IMR-90 (cell line): ENCODE measurements at regions not wholly inside any gene's neighbourhood (a gene's known extent, or its start where the extent isn't known, plus 50 kb on each side); places are given as distances from the start of the nearest gene placed in this dataset.

Experiments used
- ATAC-seq: fragments of 200-7000 bp; cut with Tn5 transposase; 2 replicates; pipeline ENCODE4 v1.9.1; 2020; ENCODE audit warnings: low read depth, mild to moderate bottlenecking, moderate library complexity
- BruUV-seq: library from RNA; stranded (reverse); fragments of 400-500 nt; replicated peaks from 2 replicates; lab custom pipeline; 2021; lab: Mats Ljungman, UMichigan
- CTCF ChIA-PET: fragments of 300-600 bp; formaldehyde crosslinking; extraction: SDS; loops from one replicate; lab custom pipeline; 2021; ENCODE audit warnings: antibody characterized with exemption; lab: Yijun Ruan, JAX
- POLR2A ChIA-PET: fragments of 300-600 bp; sonication (Branson Sonifier 250); formaldehyde crosslinking; loops from one replicate; lab custom pipeline; 2022; ENCODE audit warnings: antibody characterized with exemption; ENCODE audit not compliant: unreplicated experiment; lab: Charles Lee
- DNase-seq: peaks from one replicate; pipeline ENCODE4 v3.0.0; 2013
- H2AFZ ChIP-seq: replicated peaks from 2 replicates; pipeline ENCODE3; 2013; ENCODE audit warnings: low read length, mild to moderate bottlenecking; ENCODE audit not compliant: poor library complexity
- H2AK5ac ChIP-seq: 2 replicates; pipeline ENCODE4 v1.6.1; 2013; ENCODE audit warnings: low read depth, low read length, inconsistent platforms
- H2AK9ac ChIP-seq: replicated peaks from 2 replicates; pipeline ENCODE3; 2013; ENCODE audit warnings: mild to moderate bottlenecking, low read depth, low read length, moderate library complexity; ENCODE audit not compliant: poor library complexity
- H2BK120ac ChIP-seq: 2 replicates; pipeline ENCODE4 v1.6.1; 2013; ENCODE audit warnings: low read depth, low read length, inconsistent platforms
- H2BK15ac ChIP-seq: 3 replicates; pipeline ENCODE4 v1.6.1; 2013; ENCODE audit warnings: low read depth, low read length, inconsistent platforms
- H2BK20ac ChIP-seq: 2 replicates; pipeline ENCODE4 v1.6.1; 2013; ENCODE audit warnings: low read depth, mild to moderate bottlenecking, inconsistent platforms, low read length, moderate library complexity
- H2BK5ac ChIP-seq: 2 replicates; pipeline ENCODE4 v1.6.1; 2013; ENCODE audit warnings: mild to moderate bottlenecking, low read depth, low read length, inconsistent platforms; ENCODE audit not compliant: poor library complexity, severe bottlenecking
- H3K14ac ChIP-seq: replicated peaks from 2 replicates; pipeline ENCODE4 v1.6.1; 2013; ENCODE audit warnings: low read depth, low read length, inconsistent platforms
- H3K18ac ChIP-seq: 2 replicates; pipeline ENCODE4 v1.6.1; 2013; ENCODE audit warnings: low read depth, low read length, control low read depth
- H3K23ac ChIP-seq: 2 replicates; pipeline ENCODE4 v1.6.1; 2013; ENCODE audit warnings: low read depth, low read length, inconsistent platforms
- H3K27ac ChIP-seq: 2 replicates; pipeline ENCODE4 v1.5.1; 2013; ENCODE audit warnings: mild to moderate bottlenecking, control low read depth, low read length; ENCODE audit not compliant: insufficient read depth
- H3K27me3 ChIP-seq: 2 replicates; pipeline ENCODE4 v1.6.1; 2013; ENCODE audit warnings: low read length; ENCODE audit not compliant: control insufficient read depth, insufficient read depth
- H3K36me3 ChIP-seq: 2 replicates; pipeline ENCODE4 v1.6.1; 2013; ENCODE audit warnings: low read length, mixed read lengths; ENCODE audit not compliant: control insufficient read depth, insufficient read depth
- H3K4ac ChIP-seq: 2 replicates; pipeline ENCODE4 v1.6.1; 2013; ENCODE audit warnings: low read depth, low read length, inconsistent platforms
- H3K4me1 ChIP-seq: 2 replicates; pipeline ENCODE4 v1.6.1; 2013; ENCODE audit warnings: low read length, mixed read lengths; ENCODE audit not compliant: control insufficient read depth, insufficient read depth
- H3K4me2 ChIP-seq: 2 replicates; pipeline ENCODE4 v1.6.1; 2013; ENCODE audit warnings: low read depth, mild to moderate bottlenecking, control low read depth, low read length, moderate library complexity
- H3K4me3 ChIP-seq: 2 replicates; pipeline ENCODE4 v1.5.1; 2013; ENCODE audit warnings: low read depth, mild to moderate bottlenecking, control low read depth, low read length, moderate library complexity; ENCODE audit not compliant: insufficient read depth
- H3K56ac ChIP-seq: 2 replicates; pipeline ENCODE4 v1.6.1; 2013; ENCODE audit warnings: low read length, inconsistent platforms; ENCODE audit not compliant: insufficient read depth; ENCODE audit errors: extremely low read depth
- H3K79me1 ChIP-seq, 2 experiments: 2 replicates each; pipeline ENCODE4 v1.6.1; 2013; ENCODE audit warnings: low read length in 2 of 2, inconsistent platforms in 1 of 2, low read depth in 1 of 2
- H3K9ac ChIP-seq: 2 replicates; pipeline ENCODE4 v1.6.1; 2013; ENCODE audit warnings: low read depth, low read length, control low read depth
- H3K9me1 ChIP-seq: 2 replicates; pipeline ENCODE4 v1.6.1; 2013; ENCODE audit warnings: low read length, inconsistent platforms; ENCODE audit not compliant: insufficient read depth
- H3K9me3 ChIP-seq: 2 replicates; pipeline ENCODE4 v1.6.1; 2013; ENCODE audit warnings: low read length; ENCODE audit not compliant: control insufficient read depth, insufficient read depth
- H4K20me1 ChIP-seq: 2 replicates; pipeline ENCODE4 v1.6.1; 2013; ENCODE audit warnings: low read length, inconsistent platforms; ENCODE audit not compliant: insufficient read depth
- H4K5ac ChIP-seq: 2 replicates; pipeline ENCODE4 v1.6.1; 2013; ENCODE audit warnings: mild to moderate bottlenecking, low read depth, low read length, control low read depth
- H4K8ac ChIP-seq, 2 experiments: 2 replicates each; pipeline ENCODE4 v1.6.1; 2013; ENCODE audit warnings: low read depth in 2 of 2, low read length in 2 of 2, control low read depth in 1 of 2, inconsistent platforms in 1 of 2
- H4K91ac ChIP-seq: 2 replicates; pipeline ENCODE4 v1.6.1; 2013; ENCODE audit warnings: low read depth, low read length, inconsistent platforms; ENCODE audit not compliant: insufficient read depth
- CEBPB ChIP-seq: IDR thresholded peaks from 2 replicates; pipeline ENCODE4 v1.6.1; 2012; ENCODE audit warnings: low read depth, low read length, improper control_type of control experiment
- CHD1 ChIP-seq: IDR thresholded peaks from 2 replicates; pipeline ENCODE4 v1.6.1; 2012; ENCODE audit warnings: low read depth, low read length, improper control_type of control experiment
- FOS ChIP-seq: fragments of 150-350 bp; IDR thresholded peaks from 2 replicates; pipeline ENCODE4 v1.6.1; 2016; ENCODE audit warnings: low read depth, low read length
- MAFK ChIP-seq: IDR thresholded peaks from 2 replicates; pipeline ENCODE4 v1.6.1; 2012; ENCODE audit warnings: low read depth, low read length, improper control_type of control experiment
- MAZ ChIP-seq: IDR thresholded peaks from 2 replicates; pipeline ENCODE4 v1.6.1; 2012; ENCODE audit warnings: low read depth, mild to moderate bottlenecking, low read length, improper control_type of control experiment, moderate library complexity, borderline replicate concordance
- MXI1 ChIP-seq: IDR thresholded peaks from 2 replicates; pipeline ENCODE4 v1.6.1; 2012; ENCODE audit warnings: low read depth, mild to moderate bottlenecking, low read length, moderate library complexity, borderline replicate concordance
- NFE2L2 ChIP-seq: fragments of 150-350 bp; IDR thresholded peaks from 2 replicates; pipeline ENCODE4 v1.6.1; 2016; ENCODE audit warnings: low read depth, mild to moderate bottlenecking, low read length
- POLR2A ChIP-seq: IDR thresholded peaks from 2 replicates; pipeline ENCODE4 v1.6.1; 2012; ENCODE audit warnings: mild to moderate bottlenecking, low read depth, low read length
- RCOR1 ChIP-seq: IDR thresholded peaks from 2 replicates; pipeline ENCODE4 v1.6.1; 2012; ENCODE audit warnings: mild to moderate bottlenecking, low read length, improper control_type of control experiment; ENCODE audit not compliant: insufficient replicate concordance
- RFX5 ChIP-seq: IDR thresholded peaks from 2 replicates; pipeline ENCODE4 v1.8.0; 2012; ENCODE audit warnings: low read depth, mild to moderate bottlenecking, low read length, moderate library complexity
- dilution Hi-C: fragments of 300-500 bp; cut with HindIII; formaldehyde crosslinking; loops from one replicate; pipeline ENCODE4 v1.14.3; 2018; ENCODE audit warnings: low sequenced_read_pairs; ENCODE audit not compliant: unreplicated experiment
- in situ Hi-C: fragments of 300-500 bp; cut with MboI; formaldehyde crosslinking; loops from 3 replicates; pipeline ENCODE4 v1.14.3; 2019; ENCODE audit warnings: low sequenced_read_pairs, inconsistent platforms, mixed read lengths
- intact Hi-C: fragments of 100-400 bp; cut with micrococcal nuclease; formaldehyde crosslinking; loops from 2 replicates; pipeline ENCODE4 v1.10.0; 2022
- TF ChIP-seq, protein P1 (sequence below): fragments of 150-350 bp; IDR thresholded peaks from 2 replicates; pipeline ENCODE4 v1.6.1; 2017; ENCODE audit warnings: mild to moderate bottlenecking, antibody characterized with exemption, low read length, low read depth
- TF ChIP-seq, protein P2 (sequence below): conservative IDR thresholded peaks from 2 replicates; pipeline ENCODE4 v1.5.1; 2012; ENCODE audit warnings: mild to moderate bottlenecking, low read depth, low read length, improper control_type of control experiment

DNA sequence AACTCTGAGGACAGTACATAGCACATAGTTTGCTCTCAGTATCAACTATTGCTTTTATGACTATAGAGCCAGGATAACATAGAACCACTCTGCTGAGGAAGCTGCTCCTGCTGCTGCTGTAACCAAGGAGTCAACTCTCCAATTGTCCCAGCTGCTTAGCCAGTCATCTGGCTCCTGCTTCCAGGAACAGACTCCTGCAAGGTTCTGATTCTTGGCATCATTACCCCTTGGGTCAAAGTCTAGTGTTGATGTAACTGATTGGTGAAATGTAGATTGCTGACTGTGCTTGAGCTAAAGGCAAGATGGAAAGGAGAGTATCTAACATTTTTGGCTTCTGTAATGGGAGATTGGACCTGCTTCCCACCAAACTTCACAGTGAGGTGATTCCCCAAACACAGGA, 261.9 kb upstream of the FSHR start:
- Histone ChIP-seq H3K27me3 (no peaks in the 10 kb centered on the region), H3K4me3 (no peak overlapping the region), H2BK5ac (no peak overlapping the region), H3K36me3 (no peaks in the 10 kb centered on the region), H3K4me1 (no peaks in the 10 kb centered on the region), H2BK15ac (no peak overlapping the region), H3K56ac (no peak overlapping the region), H3K4ac (no peak overlapping the region), H3K27ac (no peak overlapping the region), H3K9me1 (no peaks in the 10 kb centered on the region), H3K9me3 (peaks cover 3% of the 10 kb centered on the region), H3K4me2 (no peak overlapping the region), H4K8ac (no peak overlapping the region), H2AK5ac (no peak overlapping the region), H2BK20ac (no peak overlapping the region), H2AFZ (no peak overlapping the region), H4K20me1 (no peaks in the 10 kb centered on the region), H4K91ac (no peak overlapping the region), H3K14ac (no peak overlapping the region), H3K18ac (no peak overlapping the region), H3K9ac (no peak overlapping the region), H4K5ac (no peak overlapping the region), H3K23ac (no peak overlapping the region), H2AK9ac (no peak overlapping the region), H3K79me1 (no peaks in the 10 kb centered on the region), H2BK120ac (no peak overlapping the region)
- intact Hi-C loops, result no loop called here
- in situ Hi-C loops, result no loop called here
- dilution Hi-C loops, result no loop called here
- BruUV-seq, result no TSS peak
- ChIA-PET POLR2A (no interaction called here), CTCF (no interaction called here)
- TF ChIP-seq, protein P1, sequence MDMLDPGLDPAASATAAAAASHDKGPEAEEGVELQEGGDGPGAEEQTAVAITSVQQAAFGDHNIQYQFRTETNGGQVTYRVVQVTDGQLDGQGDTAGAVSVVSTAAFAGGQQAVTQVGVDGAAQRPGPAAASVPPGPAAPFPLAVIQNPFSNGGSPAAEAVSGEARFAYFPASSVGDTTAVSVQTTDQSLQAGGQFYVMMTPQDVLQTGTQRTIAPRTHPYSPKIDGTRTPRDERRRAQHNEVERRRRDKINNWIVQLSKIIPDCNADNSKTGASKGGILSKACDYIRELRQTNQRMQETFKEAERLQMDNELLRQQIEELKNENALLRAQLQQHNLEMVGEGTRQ, result no peak
- TF ChIP-seq MAFK (no peak), FOS (no peak), MXI1 (no peak), CEBPB (no peak), NFE2L2 (no peak), RFX5 (no peak), POLR2A (no peak), MAZ (no peak), RCOR1 (no peak), CHD1 (no peak)
- TF ChIP-seq, protein P2, sequence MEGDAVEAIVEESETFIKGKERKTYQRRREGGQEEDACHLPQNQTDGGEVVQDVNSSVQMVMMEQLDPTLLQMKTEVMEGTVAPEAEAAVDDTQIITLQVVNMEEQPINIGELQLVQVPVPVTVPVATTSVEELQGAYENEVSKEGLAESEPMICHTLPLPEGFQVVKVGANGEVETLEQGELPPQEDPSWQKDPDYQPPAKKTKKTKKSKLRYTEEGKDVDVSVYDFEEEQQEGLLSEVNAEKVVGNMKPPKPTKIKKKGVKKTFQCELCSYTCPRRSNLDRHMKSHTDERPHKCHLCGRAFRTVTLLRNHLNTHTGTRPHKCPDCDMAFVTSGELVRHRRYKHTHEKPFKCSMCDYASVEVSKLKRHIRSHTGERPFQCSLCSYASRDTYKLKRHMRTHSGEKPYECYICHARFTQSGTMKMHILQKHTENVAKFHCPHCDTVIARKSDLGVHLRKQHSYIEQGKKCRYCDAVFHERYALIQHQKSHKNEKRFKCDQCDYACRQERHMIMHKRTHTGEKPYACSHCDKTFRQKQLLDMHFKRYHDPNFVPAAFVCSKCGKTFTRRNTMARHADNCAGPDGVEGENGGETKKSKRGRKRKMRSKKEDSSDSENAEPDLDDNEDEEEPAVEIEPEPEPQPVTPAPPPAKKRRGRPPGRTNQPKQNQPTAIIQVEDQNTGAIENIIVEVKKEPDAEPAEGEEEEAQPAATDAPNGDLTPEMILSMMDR, result no peak
- DNase-seq, result no peak
- ATAC-seq, result no peak
